ENCODE measurements at regions not wholly inside any gene's neighbourhood (a gene's known extent, or its start where the extent isn't known, plus 50 kb on each side); places are given as distances from the start of the nearest gene placed in this dataset.

GRCh38 chr11:123364080-123364479, 66.0 kb upstream of the GRAMD1B start:
- TF ChIP-seq, protein P1, sequence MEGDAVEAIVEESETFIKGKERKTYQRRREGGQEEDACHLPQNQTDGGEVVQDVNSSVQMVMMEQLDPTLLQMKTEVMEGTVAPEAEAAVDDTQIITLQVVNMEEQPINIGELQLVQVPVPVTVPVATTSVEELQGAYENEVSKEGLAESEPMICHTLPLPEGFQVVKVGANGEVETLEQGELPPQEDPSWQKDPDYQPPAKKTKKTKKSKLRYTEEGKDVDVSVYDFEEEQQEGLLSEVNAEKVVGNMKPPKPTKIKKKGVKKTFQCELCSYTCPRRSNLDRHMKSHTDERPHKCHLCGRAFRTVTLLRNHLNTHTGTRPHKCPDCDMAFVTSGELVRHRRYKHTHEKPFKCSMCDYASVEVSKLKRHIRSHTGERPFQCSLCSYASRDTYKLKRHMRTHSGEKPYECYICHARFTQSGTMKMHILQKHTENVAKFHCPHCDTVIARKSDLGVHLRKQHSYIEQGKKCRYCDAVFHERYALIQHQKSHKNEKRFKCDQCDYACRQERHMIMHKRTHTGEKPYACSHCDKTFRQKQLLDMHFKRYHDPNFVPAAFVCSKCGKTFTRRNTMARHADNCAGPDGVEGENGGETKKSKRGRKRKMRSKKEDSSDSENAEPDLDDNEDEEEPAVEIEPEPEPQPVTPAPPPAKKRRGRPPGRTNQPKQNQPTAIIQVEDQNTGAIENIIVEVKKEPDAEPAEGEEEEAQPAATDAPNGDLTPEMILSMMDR (conservative IDR thresholded peaks at IDR 0.05 in 1 of 2, IDR thresholded peaks at IDR 0.05 in 1 of 2; ENCODE audit: low read depth in 1 of 2, low read length in 2 of 2) = no peak
- no peak for TF ChIP-seq EZH2 (IDR thresholded peaks at IDR 0.05; ENCODE audit: low read length, missing control alignments)

Data from fibroblast of lung (primary cell).